Raji (cell line): ENCODE measurements at regions not wholly inside any gene's neighbourhood (a gene's known extent, or its start where the extent isn't known, plus 50 kb on each side); places are given as distances from the start of the nearest gene placed in this dataset.

ENCODE experiments used
- POLR2A ChIP-seq: IDR thresholded peaks from 2 replicates; pipeline ENCODE4 v1.6.1; 2011; ENCODE audit warnings: low read depth, low read length, control low read depth; ENCODE audit not compliant: insufficient read depth

DNA sequence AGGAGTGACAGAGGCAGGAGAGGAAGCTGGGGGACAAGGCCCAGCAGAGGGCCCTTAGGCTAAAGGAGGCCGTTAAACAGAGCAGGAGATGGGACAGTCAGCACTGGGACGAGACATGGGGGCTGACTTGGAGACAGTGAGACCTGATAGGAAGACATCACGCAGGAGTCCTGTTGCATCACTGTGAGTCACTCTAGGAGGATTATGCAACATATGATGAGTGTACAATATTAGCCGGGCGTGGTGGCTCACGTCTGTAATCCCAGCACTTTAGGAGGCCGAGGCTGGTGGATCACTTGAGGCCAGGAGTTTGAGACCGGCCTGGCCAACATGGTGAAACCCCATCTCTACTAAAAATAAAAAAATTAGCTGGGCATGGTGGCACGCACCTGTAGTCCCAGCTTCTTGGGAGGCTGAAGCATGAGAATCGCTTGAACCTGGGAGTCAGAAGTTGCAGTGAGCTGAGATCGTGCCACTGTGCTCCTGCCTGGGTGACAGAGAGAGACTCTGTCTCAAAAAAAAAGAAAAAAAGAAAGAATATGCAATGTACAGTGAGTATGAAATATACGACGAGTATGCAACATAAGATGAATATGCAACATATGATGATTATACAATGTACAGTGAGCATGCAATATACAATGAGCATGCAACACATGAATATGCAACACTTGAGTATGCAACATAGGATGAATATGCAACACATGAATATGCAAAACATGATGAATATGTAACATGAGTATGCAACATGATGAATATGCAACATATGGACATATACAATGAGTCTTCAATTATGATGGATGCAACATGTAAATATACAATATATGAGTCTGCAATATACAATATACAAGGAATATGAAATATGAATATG, 83.3 kb upstream of the ID2 start:
- no peak for TF ChIP-seq POLR2A

DNA sequence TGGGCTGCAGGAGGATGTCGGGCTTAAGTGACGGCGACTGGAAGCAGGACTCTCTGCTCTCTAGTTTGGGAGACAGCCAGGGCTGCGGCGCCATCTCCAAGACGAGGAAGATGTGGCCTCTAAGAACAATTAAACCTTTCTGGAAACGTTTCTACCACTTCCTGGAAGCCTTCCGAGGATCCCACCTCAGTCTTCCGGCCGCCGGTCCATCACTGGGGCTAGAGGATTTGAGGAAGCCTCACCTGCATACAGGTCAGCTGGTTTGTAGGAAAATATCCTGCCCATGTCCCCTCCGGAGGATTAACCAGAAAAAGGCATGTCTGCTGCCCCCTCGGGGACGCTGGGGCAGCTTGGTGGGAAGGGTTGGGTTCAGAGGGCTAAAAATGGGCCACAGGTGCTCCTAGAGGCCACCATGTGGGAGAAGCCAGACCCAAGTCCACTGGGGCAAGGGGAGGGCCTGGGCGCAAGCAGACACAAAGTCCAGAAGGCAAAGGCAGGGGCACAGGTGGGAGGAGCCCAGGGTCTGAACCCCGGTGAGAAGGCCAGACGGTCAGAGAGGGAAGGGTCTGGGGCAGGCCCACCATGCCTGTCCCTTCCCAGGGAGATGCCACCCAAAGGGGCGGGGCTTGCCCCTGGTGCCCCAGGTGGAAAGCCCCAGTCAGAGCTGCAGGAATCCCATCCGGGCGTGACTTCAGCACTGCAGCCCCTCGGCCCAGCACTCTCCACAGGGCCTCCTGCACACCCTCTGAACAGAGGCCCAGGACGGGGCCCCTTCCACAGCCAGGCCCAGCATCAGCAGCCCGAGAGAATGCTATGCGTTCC, 82.2 kb upstream of the ID2 start:
- TF ChIP-seq POLR2A, result no peak

DNA sequence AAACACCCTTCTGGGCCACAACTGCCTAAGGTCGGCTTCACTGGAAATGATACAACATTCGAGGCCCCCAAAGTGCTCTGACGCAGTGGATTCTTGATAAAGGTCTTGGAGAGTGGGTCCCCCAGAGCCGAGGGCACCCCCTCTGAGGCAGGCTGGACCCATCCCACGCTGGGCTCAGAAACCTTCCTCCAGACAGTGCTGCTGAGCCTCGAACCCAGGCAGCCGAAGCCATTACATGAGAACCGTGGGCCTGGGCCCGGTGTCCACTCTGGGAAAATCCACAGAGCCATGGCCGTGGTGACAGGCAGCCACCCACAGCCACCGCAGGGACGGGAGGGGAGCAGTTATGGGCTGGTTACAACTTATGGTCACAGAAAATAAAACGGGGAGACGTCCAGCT, 81.4 kb upstream of the ID2 start:
- no peak for TF ChIP-seq POLR2A

DNA sequence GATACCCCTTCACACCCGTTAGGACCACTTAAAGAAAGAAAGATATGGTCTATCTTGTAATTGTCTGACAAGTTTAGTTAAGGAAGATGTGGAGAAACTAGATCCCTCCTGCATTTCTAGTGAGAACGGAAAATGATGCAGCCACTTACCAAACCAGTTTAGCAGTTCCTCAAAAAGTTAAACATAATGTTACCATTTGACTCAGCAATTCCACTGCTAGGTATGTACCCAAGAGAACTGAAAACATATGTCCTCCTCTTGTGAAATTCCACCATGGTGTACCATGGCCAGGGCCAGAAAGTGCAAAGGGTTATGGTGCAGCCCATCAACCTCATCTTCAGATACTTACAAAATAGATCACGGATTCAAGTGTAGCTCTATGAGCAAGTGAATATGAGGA, 79.0 kb upstream of the ID2 start:
- TF ChIP-seq POLR2A, result no peak

DNA sequence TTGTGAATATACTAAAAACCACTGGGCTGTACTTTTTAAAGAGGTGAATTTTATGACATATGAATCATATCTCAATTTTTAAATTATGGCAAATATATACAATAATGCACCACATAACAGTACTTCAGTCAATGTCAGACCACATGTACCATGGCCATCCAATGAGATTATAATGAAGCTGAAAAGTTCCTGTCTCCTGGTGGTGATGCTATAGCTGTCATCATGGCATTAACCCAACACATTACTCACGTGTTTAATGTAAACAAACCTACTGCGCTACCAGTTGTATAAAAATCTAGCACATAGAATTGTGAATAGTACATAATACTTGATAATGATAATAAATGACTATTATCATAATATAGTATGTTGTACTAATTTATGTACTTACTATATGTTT, 77.6 kb upstream of the ID2 start:
- no peak for TF ChIP-seq POLR2A

DNA sequence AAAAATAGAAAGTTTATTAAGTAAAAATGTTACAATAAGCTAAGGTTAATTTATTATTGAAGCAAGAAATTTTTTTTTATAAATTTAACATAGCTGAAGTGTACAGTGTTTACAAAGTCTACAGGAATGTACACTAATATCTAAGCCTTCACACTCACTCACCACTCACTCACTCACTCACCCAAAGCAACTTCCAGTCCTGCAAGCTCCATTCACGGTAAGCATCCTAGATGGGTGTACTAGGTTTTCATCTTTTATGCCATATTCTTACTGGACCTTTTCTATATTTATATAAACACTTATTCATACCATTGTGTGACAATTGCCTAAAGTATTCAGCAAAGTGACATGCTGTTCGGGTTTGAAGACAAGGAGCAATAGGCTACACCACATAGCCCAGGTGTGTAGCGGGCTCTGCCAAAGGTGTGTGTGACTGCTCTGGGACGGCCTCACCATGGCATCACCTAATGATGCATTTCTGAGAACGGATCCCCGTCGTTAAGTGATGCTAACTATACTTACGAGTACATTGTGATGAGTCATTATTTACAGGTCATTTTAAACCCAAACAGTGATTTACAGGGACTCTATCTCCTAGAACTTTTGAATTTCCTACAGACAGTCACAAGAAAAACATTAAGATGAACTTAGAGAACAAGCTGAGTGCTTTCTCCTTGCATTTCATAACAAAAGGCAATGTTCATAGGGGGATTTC, 76.3 kb upstream of the ID2 start:
- TF ChIP-seq POLR2A, result no peak

DNA sequence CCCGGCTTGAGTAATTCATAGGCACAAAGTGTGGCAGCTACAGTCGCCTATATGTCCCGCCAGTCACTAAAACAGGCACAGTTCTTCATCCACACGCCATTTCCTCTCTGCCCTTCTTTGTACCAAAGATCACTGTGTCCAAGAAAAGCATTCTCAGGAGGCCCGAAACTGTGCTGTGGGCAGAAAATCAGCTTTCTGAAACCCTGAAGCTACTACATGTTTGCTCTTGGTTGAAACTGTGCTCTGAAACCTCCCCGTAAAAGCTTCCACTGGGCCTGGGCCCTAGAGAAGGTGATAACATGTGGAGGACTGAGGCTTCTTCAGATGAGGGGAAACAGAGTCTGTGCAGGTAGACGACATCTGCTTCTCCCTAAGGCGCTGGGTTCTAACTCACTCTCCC, 75.6 kb upstream of the ID2 start:
- TF ChIP-seq POLR2A, result no peak

DNA sequence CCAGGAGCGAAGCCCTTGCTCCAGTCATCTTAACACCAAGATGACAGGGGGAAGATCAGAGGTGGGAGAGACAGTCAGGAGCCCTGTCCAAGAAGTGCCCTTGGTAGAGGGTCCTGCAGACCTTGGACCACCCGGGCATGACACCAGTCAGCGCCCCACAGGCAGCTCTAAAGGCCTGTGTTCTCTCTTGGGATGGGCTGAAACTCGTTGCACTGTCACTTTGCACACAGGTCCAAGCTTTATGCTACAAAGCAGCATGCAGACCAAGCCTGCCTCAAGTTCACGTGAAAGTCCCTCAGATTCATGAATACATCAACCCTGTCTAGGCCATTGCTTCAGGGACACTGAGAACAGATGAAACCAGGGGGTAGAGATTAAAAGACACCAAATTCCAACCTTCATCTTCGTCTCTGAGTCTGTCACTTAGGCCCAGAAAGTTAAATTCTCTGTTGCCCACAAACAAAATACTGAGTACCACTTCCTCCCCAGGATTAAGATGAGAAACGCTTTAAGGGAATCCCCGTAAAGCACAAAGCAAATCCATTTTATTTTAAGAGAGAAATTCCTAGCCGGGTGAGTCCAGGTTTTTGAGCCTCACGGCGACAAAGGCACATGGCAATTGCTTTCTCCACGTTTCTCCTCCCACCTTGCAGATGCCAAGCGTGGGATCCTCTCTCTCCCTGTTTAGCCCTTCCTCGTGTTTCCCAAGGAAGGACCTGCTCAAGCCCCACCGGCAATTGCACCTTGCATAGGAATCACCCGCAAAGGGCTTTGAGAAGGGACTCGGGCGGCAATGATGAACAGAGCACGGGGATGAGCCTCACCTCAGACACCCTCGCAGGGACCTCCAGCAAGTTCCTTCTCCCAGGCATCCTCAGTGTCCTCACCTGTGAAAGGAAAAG, 75.0 kb upstream of the ID2 start:
- no peak for TF ChIP-seq POLR2A

DNA sequence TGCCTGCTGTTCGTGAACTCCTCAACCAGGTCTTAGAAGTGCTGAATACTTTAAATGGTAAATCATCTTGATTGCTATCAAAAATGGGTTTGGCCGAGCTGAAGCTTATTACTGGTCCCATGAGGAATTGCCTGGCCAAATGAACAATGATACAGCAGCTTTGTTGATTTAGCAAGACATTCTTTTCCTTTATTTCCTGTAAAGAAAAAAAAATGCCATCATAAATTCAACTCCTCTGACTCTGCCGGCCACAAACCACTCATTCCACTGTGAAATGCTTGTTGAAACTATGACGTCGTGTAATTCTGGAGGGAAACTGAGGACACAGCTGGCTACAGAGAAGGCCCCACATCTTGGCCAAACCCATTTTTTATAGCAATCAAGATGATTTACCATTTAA, 74.2 kb upstream of the ID2 start:
- no peak for TF ChIP-seq POLR2A

DNA sequence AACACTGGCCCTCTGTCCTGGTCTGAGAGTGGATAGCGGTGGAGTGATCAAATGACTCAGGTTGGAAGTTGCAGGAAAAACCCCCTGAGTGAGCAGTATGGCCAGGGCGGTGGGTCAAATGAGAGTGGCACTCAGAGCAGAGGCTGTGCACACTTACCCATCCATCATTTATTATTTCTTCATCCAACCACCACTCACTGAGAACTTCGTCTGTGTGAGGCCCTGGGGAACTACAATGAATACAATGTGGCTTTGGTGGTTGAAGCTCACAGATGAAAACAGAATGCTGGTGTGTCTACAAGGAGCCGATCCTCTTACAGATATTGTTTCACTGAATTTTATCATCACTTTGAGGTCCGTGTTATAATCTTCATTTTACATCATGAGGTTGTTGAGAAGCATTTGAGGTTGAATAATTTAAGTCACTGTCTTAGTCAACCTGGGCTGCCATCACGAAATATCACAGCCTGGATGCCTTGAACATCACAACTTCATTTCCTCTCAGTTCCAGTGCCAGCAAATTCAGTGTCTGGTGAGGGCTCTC, 73.4 kb upstream of the ID2 start:
- no peak for TF ChIP-seq POLR2A

DNA sequence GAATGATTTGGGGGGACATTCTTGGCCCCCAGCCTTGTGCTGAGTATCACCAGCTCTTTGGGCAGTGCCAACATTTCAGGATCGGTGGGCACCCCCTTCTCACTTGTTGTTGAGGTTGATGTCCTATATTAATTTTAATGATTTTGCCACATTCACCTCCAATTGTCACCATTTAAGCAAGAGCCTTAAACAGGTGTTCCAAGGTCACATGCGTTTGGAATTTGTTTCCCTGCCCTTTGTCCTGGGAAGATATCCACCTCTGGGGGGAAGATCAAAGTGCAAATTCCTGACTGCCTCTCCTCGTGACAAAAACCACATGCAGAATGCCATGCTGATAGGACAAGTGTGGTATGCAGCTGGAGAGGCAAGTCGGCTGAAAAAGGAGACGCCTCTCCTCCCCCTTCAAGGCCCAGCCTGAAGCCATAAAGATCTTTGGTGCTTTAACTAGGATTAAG, 72.5 kb upstream of the ID2 start:
- TF ChIP-seq POLR2A, result no peak

DNA sequence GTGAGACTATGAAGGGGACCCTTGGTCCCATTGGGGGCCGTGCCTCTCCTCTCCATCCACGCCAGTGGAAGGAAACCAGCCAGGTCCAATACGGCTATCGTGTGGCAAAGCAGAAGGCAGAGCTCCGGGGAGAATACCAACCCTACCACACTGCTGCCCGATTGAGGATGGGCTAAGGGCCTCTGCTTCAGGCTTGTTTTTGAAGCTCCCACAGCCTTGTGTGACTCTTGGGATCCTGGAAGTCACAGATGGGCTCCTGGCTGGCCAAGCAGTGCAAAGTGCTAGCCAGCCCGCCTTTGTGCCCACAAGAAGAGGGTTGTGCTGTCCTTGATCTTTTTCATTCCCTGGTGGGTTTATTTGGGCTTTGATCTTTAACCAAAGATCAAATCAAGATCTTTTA, 70.6 kb upstream of the ID2 start:
- no peak for TF ChIP-seq POLR2A

DNA sequence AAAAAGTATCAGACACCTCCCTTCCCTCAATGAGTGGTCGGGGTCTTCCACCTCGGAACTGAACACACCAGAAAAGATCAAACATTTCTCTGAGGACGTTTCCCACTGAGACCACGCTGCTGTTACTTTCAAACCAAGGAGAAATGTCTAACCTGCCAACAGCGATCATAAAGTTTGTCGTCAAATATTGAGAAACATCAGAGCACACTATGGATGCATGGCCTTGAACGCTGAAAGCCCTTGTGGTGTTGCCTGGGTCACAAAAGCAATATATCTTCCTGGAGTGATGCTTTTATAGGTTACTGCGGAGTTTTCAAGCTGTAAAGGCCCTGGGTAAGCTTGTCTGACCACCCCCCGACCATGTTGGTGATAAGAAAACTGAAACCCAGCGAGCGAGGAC, 70.2 kb upstream of the ID2 start:
- TF ChIP-seq POLR2A, result no peak

DNA sequence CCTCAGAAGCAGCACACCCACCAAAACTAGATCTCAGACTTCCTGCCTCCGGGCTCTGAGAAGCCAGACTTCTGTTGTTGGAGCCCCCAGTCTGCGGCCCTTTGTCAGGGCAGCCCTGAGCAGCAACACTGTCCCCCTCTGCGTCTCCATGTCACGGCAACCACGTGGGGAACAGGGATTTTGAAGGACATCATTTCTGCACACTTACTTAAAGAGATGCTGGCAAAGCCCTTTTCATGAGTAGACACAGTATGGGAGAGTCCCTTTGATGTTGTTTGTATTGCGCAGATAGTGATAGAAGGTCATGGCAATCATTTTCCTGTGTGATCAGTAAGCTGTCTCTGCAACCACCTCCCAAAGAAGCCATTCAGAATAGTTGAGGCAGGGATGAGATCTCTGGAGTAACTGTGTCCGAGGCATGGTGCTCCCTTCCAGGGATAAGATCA, 69.1 kb upstream of the ID2 start:
- no peak for TF ChIP-seq POLR2A
